PFSK-1 (cell line): ENCODE measurements at regions not wholly inside any gene's neighbourhood (a gene's known extent, or its start where the extent isn't known, plus 50 kb on each side); places are given as distances from the start of the nearest gene placed in this dataset.

Source experiments
- FOXP2 ChIP-seq: optimal IDR thresholded peaks from 2 replicates; pipeline ENCODE3; 2011; ENCODE audit warnings: borderline replicate concordance, control low read depth, inconsistent platforms; ENCODE audit not compliant: insufficient read depth; ENCODE audit errors: extremely low read length, extremely low read depth
- POLR2AphosphoS5 ChIP-seq: IDR thresholded peaks from 2 replicates; pipeline ENCODE4 v1.6.1; 2012; ENCODE audit warnings: low read depth, mild to moderate bottlenecking, control low read depth, low read length, moderate library complexity
- REST ChIP-seq, 2 experiments: IDR thresholded peaks; 2 replicates each; pipeline versions ENCODE4 v1.6.1 to v1.8.0; 2011 to 2012; ENCODE audit warnings: low read depth in 2 of 2, low read length in 2 of 2, control low read depth in 1 of 2, inconsistent platforms in 1 of 2, mild to moderate bottlenecking in 1 of 2, moderate library complexity in 1 of 2; ENCODE audit not compliant: insufficient read depth in 1 of 2
- SIN3A ChIP-seq: IDR thresholded peaks from 2 replicates; pipeline ENCODE4 v1.6.1; 2012; ENCODE audit warnings: mild to moderate bottlenecking, low read length, moderate library complexity, borderline replicate concordance; ENCODE audit not compliant: insufficient read depth
- TAF1 ChIP-seq: IDR thresholded peaks from 2 replicates; pipeline ENCODE4 v1.6.1; 2012; ENCODE audit warnings: low read length, control low read depth, borderline replicate concordance; ENCODE audit not compliant: insufficient read depth

GRCh38 chr7:126022452-126022851 lies 1092.8 kb upstream of the POT1 start:
- TF ChIP-seq TAF1 (no peak), POLR2AphosphoS5 (no peak), FOXP2 (no peak), SIN3A (no peak), REST (IDR thresholded peaks at IDR 0.05; ENCODE audit: insufficient read depth in 1 of 2, low read depth in 2 of 2, low read length in 2 of 2) (no peak)

- TF ChIP-seq POLR2AphosphoS5: no peak
- no peak for TF ChIP-seq SIN3A
- TF ChIP-seq REST (IDR thresholded peaks at IDR 0.05; ENCODE audit: insufficient read depth in 1 of 2, low read depth in 2 of 2, low read length in 2 of 2): no peak
- TF ChIP-seq TAF1: no peak
- TF ChIP-seq FOXP2: no peak
Observed at GRCh38 chr7:126016722-126017121, 1087.1 kb upstream of the POT1 start.

- no peak for TF ChIP-seq SIN3A
- no peak for TF ChIP-seq TAF1
- TF ChIP-seq POLR2AphosphoS5: no peak
- TF ChIP-seq REST (IDR thresholded peaks at IDR 0.05; ENCODE audit: insufficient read depth in 1 of 2, low read depth in 2 of 2, low read length in 2 of 2): no peak
Observed at GRCh38 chr7:126005064-126005463, 1075.4 kb upstream of the POT1 start.

- no peak for TF ChIP-seq SIN3A
- TF ChIP-seq REST (IDR thresholded peaks at IDR 0.05; ENCODE audit: insufficient read depth in 1 of 2, low read depth in 2 of 2, low read length in 2 of 2): no peak
- no peak for TF ChIP-seq FOXP2
- TF ChIP-seq POLR2AphosphoS5: no peak
- TF ChIP-seq TAF1: no peak
Observed at GRCh38 chr7:126001349-126001748, 1071.7 kb upstream of the POT1 start.

GRCh38 chr7:125984795-125985194 lies 1055.2 kb upstream of the POT1 start:
- no peak for TF ChIP-seq POLR2AphosphoS5
- TF ChIP-seq TAF1: no peak
- no peak for TF ChIP-seq FOXP2
- TF ChIP-seq REST (IDR thresholded peaks at IDR 0.05; ENCODE audit: insufficient read depth in 1 of 2, low read depth in 2 of 2, low read length in 2 of 2): no peak
- TF ChIP-seq SIN3A: no peak
